Endothelial cell of umbilical vein (primary cell): ENCODE measurements at regions not wholly inside any gene's neighbourhood (a gene's known extent, or its start where the extent isn't known, plus 50 kb on each side); places are given as distances from the start of the nearest gene placed in this dataset.

ENCODE experiments used
- BruUV-seq: library from RNA; stranded (reverse); fragments of 400-500 nt; replicated peaks from 2 replicates; lab custom pipeline; 2021; lab: Mats Ljungman, UMichigan
- CTCF ChIA-PET: fragments of 300-600, 350-600 bp; sonication (Branson Sonifier 250); formaldehyde crosslinking; loops from one replicate; lab custom pipeline; 2021; ENCODE audit warnings: antibody characterized with exemption, inconsistent platforms; lab: Charles Lee
- POLR2A ChIA-PET: fragments of 300-600, 350-600 bp; sonication (Branson Sonifier 250); formaldehyde crosslinking; loops from one replicate; lab custom pipeline; 2021; ENCODE audit warnings: antibody characterized with exemption, inconsistent platforms; lab: Charles Lee
- DNase-seq: peaks from one replicate; pipeline ENCODE4 v3.0.0-alpha.2; 2011; ENCODE audit warnings: low read depth, low spot score
- FAIRE-seq: peaks from 2 replicates; lab custom pipeline; 2011; peaks lifted over from hg19 to GRCh38; lab: Jason Lieb, UNC
- H2AFZ ChIP-seq: 2 replicates; pipeline ENCODE4 v1.6.0; 2012; ENCODE audit warnings: low read depth, low read length, control low read depth, inconsistent platforms
- H3K27ac ChIP-seq: 2 replicates; pipeline ENCODE4 v1.5.1; 2011; ENCODE audit warnings: low read depth, mild to moderate bottlenecking, control low read depth, low read length, moderate library complexity; ENCODE audit not compliant: insufficient read depth
- H3K27me3 ChIP-seq, 2 experiments: 2 replicates each; pipeline versions ENCODE4 v1.6.0 to v1.6.1; 2011; ENCODE audit warnings: low read length in 2 of 2, mixed read lengths in 1 of 2; ENCODE audit not compliant: control insufficient read depth in 2 of 2, insufficient read depth in 2 of 2
- H3K36me3 ChIP-seq, 2 experiments: 2 replicates in 1 of 2; 3 replicates in 1 of 2; pipeline ENCODE4 v1.5.1; 2011; ENCODE audit warnings: low read length in 2 of 2, mild to moderate bottlenecking in 1 of 2, moderate library complexity in 1 of 2; ENCODE audit not compliant: control insufficient read depth in 2 of 2, insufficient read depth in 2 of 2; ENCODE audit errors: extremely low read depth in 1 of 2
- H3K4me1 ChIP-seq: 3 replicates; pipeline ENCODE4 v1.5.1; 2011; ENCODE audit warnings: mild to moderate bottlenecking, low read length; ENCODE audit not compliant: control insufficient read depth, insufficient read depth; ENCODE audit errors: extremely low read depth
- H3K4me2 ChIP-seq: 2 replicates; pipeline ENCODE4 v1.6.1; 2011; ENCODE audit warnings: low read length, control low read depth, mixed read lengths; ENCODE audit not compliant: insufficient read depth
- H3K4me3 ChIP-seq, 3 experiments: fragments of 200-600 bp in 1 of 3; sonication (generic), shearing (Covaris generic) in 1 of 3; replicated peaks in 1 of 3; 2 replicates each; pipeline ENCODE4 v1.5.1; 2011 to 2016; ENCODE audit warnings: control low read depth in 3 of 3, low read length in 3 of 3, mild to moderate bottlenecking in 2 of 3, inconsistent platforms in 1 of 3, low read depth in 1 of 3, moderate library complexity in 1 of 3; ENCODE audit not compliant: insufficient read depth in 1 of 3
- H3K79me2 ChIP-seq: 2 replicates; pipeline ENCODE4 v1.6.0; 2012; ENCODE audit warnings: low read length, inconsistent platforms; ENCODE audit not compliant: control insufficient read depth, insufficient read depth
- H3K9ac ChIP-seq: replicated peaks from 2 replicates; pipeline ENCODE3; 2011; ENCODE audit warnings: low read length, control low read depth; ENCODE audit not compliant: insufficient read depth; ENCODE audit errors: extremely low read depth
- H3K9me1 ChIP-seq: replicated peaks from 3 replicates; pipeline ENCODE4 v1.6.0; 2011; ENCODE audit warnings: mild to moderate bottlenecking, low read length; ENCODE audit not compliant: control insufficient read depth, insufficient read depth; ENCODE audit errors: extremely low read depth
- H3K9me3 ChIP-seq: replicated peaks from 2 replicates; pipeline ENCODE4 v1.5.1; 2012; ENCODE audit warnings: low read length, inconsistent platforms; ENCODE audit not compliant: control insufficient read depth, insufficient read depth
- H4K20me1 ChIP-seq: replicated peaks from 2 replicates; pipeline ENCODE3; 2011; ENCODE audit warnings: mild to moderate bottlenecking, low read length; ENCODE audit not compliant: control insufficient read depth, insufficient read depth; ENCODE audit errors: extremely low read depth
- CTCF ChIP-seq, 2 donors: IDR thresholded peaks; 1 replicate in 1 of 2; 2 replicates in 1 of 2; pipeline ENCODE4 v1.5.1; 2011; ENCODE audit warnings: low read length in 2 of 2, mild to moderate bottlenecking in 2 of 2, moderate library complexity in 2 of 2, control low read depth in 1 of 2, inconsistent platforms in 1 of 2, low read depth in 1 of 2; ENCODE audit not compliant: insufficient read depth in 1 of 2; ENCODE audit errors: extremely low read depth in 1 of 2
- EZH2 ChIP-seq: IDR thresholded peaks from 2 replicates; pipeline ENCODE4 v1.6.1; 2012; ENCODE audit warnings: borderline replicate concordance, low read depth, mild to moderate bottlenecking, moderate library complexity, low read length, inconsistent platforms; ENCODE audit not compliant: severe bottlenecking
- JUN ChIP-seq: IDR thresholded peaks from 2 replicates; pipeline ENCODE4 v1.6.1; 2011; ENCODE audit warnings: borderline replicate concordance, low read depth; ENCODE audit not compliant: insufficient read length, insufficient read depth
- MAX ChIP-seq: IDR thresholded peaks from 2 replicates; pipeline ENCODE4 v1.6.1; 2011; ENCODE audit not compliant: insufficient read depth, insufficient read length
- MYC ChIP-seq: IDR thresholded peaks from one replicate; pipeline ENCODE4 v1.6.1; 2011; ENCODE audit warnings: mild to moderate bottlenecking, low read depth, low read length
- POLR2A ChIP-seq: IDR thresholded peaks from 2 replicates; pipeline ENCODE4 v1.6.1; 2012; ENCODE audit warnings: low read depth, mild to moderate bottlenecking, control low read depth, low read length
- POLR2AphosphoS5 ChIP-seq: IDR thresholded peaks from 2 replicates; pipeline ENCODE4 v1.6.1; 2012; ENCODE audit warnings: low read depth, mild to moderate bottlenecking, control low read depth, low read length, moderate library complexity; ENCODE audit not compliant: insufficient read depth
- dilution Hi-C: fragments of 300-500 bp; cut with MboI; formaldehyde crosslinking; loops from one replicate; pipeline ENCODE4 v1.15.0; 2019; ENCODE audit warnings: low sequenced_read_pairs; ENCODE audit not compliant: extremely low pct_ligation_motif_present
- intact Hi-C: fragments of 100-400 bp; cut with micrococcal nuclease; formaldehyde crosslinking; loops from one replicate; pipeline ENCODE4 v1.10.0; 2022

GRCh38 chr10:78952686-78953085, 116.1 kb upstream of the ZMIZ1 start:
- ChIA-PET POLR2A (no interaction called here), CTCF (interaction anchor here (1.1 to 2.0 kb wide), 5 partner anchors 9 to 243 kb away, joined by 4 to 10 read pairs (median 5); no protein-coding TSS in a partner anchor)
- DNase-seq (no peak), FAIRE-seq (no peak)
- no TSS peak for BruUV-seq
- Histone ChIP-seq H3K27ac (no peak overlapping the region), H3K9ac (no peak overlapping the region), H2AFZ (no peak overlapping the region), H3K36me3 (no peaks in the 10 kb centered on the region), H3K9me1 (no peaks in the 10 kb centered on the region), H3K4me1 (peaks cover 3% of the 10 kb centered on the region), H4K20me1 (no peaks in the 10 kb centered on the region), H3K27me3 (no peaks in the 10 kb centered on the region), H3K9me3 (no peaks in the 10 kb centered on the region), H3K4me3 (no peak overlapping the region), H3K79me2 (no peaks in the 10 kb centered on the region), H3K4me2 (no peak overlapping the region)
- dilution Hi-C loops = no loop called here
- intact Hi-C loops = no loop called here
- TF ChIP-seq CTCF (IDR thresholded peaks at IDR 0.05; ENCODE audit: extremely low read depth in 1 of 2, insufficient read depth in 1 of 2, low read depth in 1 of 2, low read length in 2 of 2) (no peak), JUN (no peak), EZH2 (no peak), POLR2A (no peak), POLR2AphosphoS5 (no peak), MAX (no peak), MYC (no peak)
